Muscle layer of colon (tissue), 2 donors: ENCODE measurements at regions not wholly inside any gene's neighbourhood (a gene's known extent, or its start where the extent isn't known, plus 50 kb on each side); places are given as distances from the start of the nearest gene placed in this dataset.
"Not testable (repeated sequence)": the region's sequence is repeated elsewhere in the genome, so short reads cannot be mapped to it uniquely, and the experiment has no call there.

Source experiments
- H3K27ac ChIP-seq: one replicate; pipeline ENCODE4 v1.7.0; 2013; ENCODE audit warnings: low read depth, mild to moderate bottlenecking, low read length, moderate library complexity
- H3K27me3 ChIP-seq, 2 donors: one replicate each; pipeline ENCODE4 v1.7.0; 2013; ENCODE audit warnings: low read length in 2 of 2, mild to moderate bottlenecking in 2 of 2; ENCODE audit not compliant: insufficient read depth in 2 of 2, control insufficient read depth in 1 of 2
- H3K36me3 ChIP-seq: one replicate; pipeline ENCODE4 v1.7.0; 2013; ENCODE audit warnings: mild to moderate bottlenecking, low read length; ENCODE audit not compliant: insufficient read depth
- H3K4me1 ChIP-seq: one replicate; pipeline ENCODE4 v1.7.0; 2013; ENCODE audit warnings: mild to moderate bottlenecking, low read length; ENCODE audit not compliant: insufficient read depth
- H3K4me3 ChIP-seq, 2 donors: one replicate each; pipeline ENCODE4 v1.7.0; 2013; ENCODE audit warnings: low read length in 2 of 2, low read depth in 1 of 2, mild to moderate bottlenecking in 1 of 2, moderate library complexity in 1 of 2
- H3K9ac ChIP-seq: one replicate; pipeline ENCODE4 v1.7.0; 2013; ENCODE audit warnings: low read length
- H3K9me3 ChIP-seq: one replicate; pipeline ENCODE4 v1.7.0; 2013; ENCODE audit warnings: mild to moderate bottlenecking, low read length
- donor health status: abdominal sarcoma.
- donor health status: Adenocarcinoma of cecum.

GRCh38 chr18:41645589-41646360 lies 309.3 kb upstream of the PIK3C3 start:
- Histone ChIP-seq H3K4me1 (no peaks in the 10 kb centered on the region), H3K4me3 (no peak overlapping the region), H3K36me3 (no peaks in the 10 kb centered on the region), H3K27me3 (no peaks in the 10 kb centered on the region), H3K27ac (no peak overlapping the region), H3K9me3 (no peaks in the 10 kb centered on the region), H3K9ac (no peak overlapping the region)

GRCh38 chr18:41644466-41644865 lies 310.6 kb upstream of the PIK3C3 start:
- no peaks in the 10 kb centered on the region for H3K4me1 ChIP-seq
- H3K27ac ChIP-seq = no peak overlapping the region
- H3K9ac ChIP-seq = no peak overlapping the region
- H3K4me3 ChIP-seq = no peak overlapping the region
- H3K36me3 ChIP-seq = no peaks in the 10 kb centered on the region
- H3K9me3 ChIP-seq = no peaks in the 10 kb centered on the region
- no peaks in the 10 kb centered on the region for H3K27me3 ChIP-seq

GRCh38 chr18:41643427-41643826 lies 311.6 kb upstream of the PIK3C3 start:
- H3K4me3 ChIP-seq = no peak overlapping the region
- H3K27ac ChIP-seq = no peak overlapping the region
- H3K36me3 ChIP-seq = no peaks in the 10 kb centered on the region
- no peaks in the 10 kb centered on the region for H3K4me1 ChIP-seq
- H3K9ac ChIP-seq = no peak overlapping the region
- no peaks in the 10 kb centered on the region for H3K9me3 ChIP-seq
- H3K27me3 ChIP-seq = no peaks in the 10 kb centered on the region

GRCh38 chr18:41642756-41643155 lies 312.3 kb upstream of the PIK3C3 start:
- Histone ChIP-seq H3K9ac (no peak overlapping the region), H3K27ac (no peak overlapping the region), H3K27me3 (no peaks in the 10 kb centered on the region), H3K9me3 (no peaks in the 10 kb centered on the region), H3K4me3 (no peak overlapping the region), H3K4me1 (no peaks in the 10 kb centered on the region), H3K36me3 (no peaks in the 10 kb centered on the region)

- Histone ChIP-seq H3K36me3 (no peaks in the 10 kb centered on the region), H3K27me3 (no peaks in the 10 kb centered on the region), H3K9me3 (no peaks in the 10 kb centered on the region), H3K9ac (no peak overlapping the region), H3K4me3 (no peak overlapping the region), H3K4me1 (no peaks in the 10 kb centered on the region), H3K27ac (no peak overlapping the region)
These were observed 315.8 kb upstream of the PIK3C3 start for GRCh38 chr18:41639218-41639617.

- not testable (repeated sequence) for H3K4me3 ChIP-seq, H3K27ac ChIP-seq, H3K4me1 ChIP-seq, H3K36me3 ChIP-seq, H3K27me3 ChIP-seq, H3K9me3 ChIP-seq, H3K9ac ChIP-seq
These were observed 323.2 kb upstream of the PIK3C3 start for GRCh38 chr18:41631723-41632285.

- H3K9me3 ChIP-seq = no peaks in the 10 kb centered on the region
- H3K9ac ChIP-seq = no peak overlapping the region
- H3K4me1 ChIP-seq = no peaks in the 10 kb centered on the region
These were observed 324.7 kb upstream of the PIK3C3 start for GRCh38 chr18:41630232-41630886.

GRCh38 chr18:41624460-41624859 lies 330.6 kb upstream of the PIK3C3 start:
- Histone ChIP-seq H3K9ac (no peak overlapping the region), H3K27me3 (no peaks in the 10 kb centered on the region), H3K4me3 (no peak overlapping the region), H3K27ac (no peak overlapping the region), H3K4me1 (no peaks in the 10 kb centered on the region), H3K9me3 (no peaks in the 10 kb centered on the region), H3K36me3 (no peaks in the 10 kb centered on the region)

More at GRCh38 chr18:41630232-41630886, 324.7 kb upstream of the PIK3C3 start:
- Histone ChIP-seq H3K27me3 (no peaks in the 10 kb centered on the region), H3K36me3 (no peaks in the 10 kb centered on the region), H3K27ac (no peak overlapping the region), H3K4me3 (no peak overlapping the region)

- Histone ChIP-seq H3K36me3 (no peaks in the 10 kb centered on the region), H3K27ac (no peak overlapping the region), H3K4me3 (no peak overlapping the region), H3K4me1 (no peaks in the 10 kb centered on the region), H3K9me3 (no peaks in the 10 kb centered on the region), H3K27me3 (no peaks in the 10 kb centered on the region), H3K9ac (no peak overlapping the region)
These were observed 333.9 kb upstream of the PIK3C3 start for GRCh38 chr18:41621177-41621576.

GRCh38 chr18:41618147-41618546 lies 336.9 kb upstream of the PIK3C3 start:
- no peaks in the 10 kb centered on the region for H3K9me3 ChIP-seq
- H3K27ac ChIP-seq = no peak overlapping the region
- no peak overlapping the region for H3K9ac ChIP-seq
- no peaks in the 10 kb centered on the region for H3K27me3 ChIP-seq
- no peaks in the 10 kb centered on the region for H3K36me3 ChIP-seq
- no peak overlapping the region for H3K4me3 ChIP-seq
- H3K4me1 ChIP-seq = no peaks in the 10 kb centered on the region

GRCh38 chr18:41617647-41618046 lies 337.4 kb upstream of the PIK3C3 start:
- no peaks in the 10 kb centered on the region for H3K9me3 ChIP-seq
- no peaks in the 10 kb centered on the region for H3K36me3 ChIP-seq
- H3K9ac ChIP-seq = no peak overlapping the region
- no peak overlapping the region for H3K27ac ChIP-seq
- H3K4me3 ChIP-seq = no peak overlapping the region
- H3K27me3 ChIP-seq = no peaks in the 10 kb centered on the region
- no peaks in the 10 kb centered on the region for H3K4me1 ChIP-seq
